Head of caudate nucleus (tissue), 42 donors: ENCODE measurements at regions not wholly inside any gene's neighbourhood (a gene's known extent, or its start where the extent isn't known, plus 50 kb on each side); places are given as distances from the start of the nearest gene placed in this dataset.

ENCODE experiments used
- DNase-seq, 42 donors: peaks; one replicate each; pipeline versions ENCODE4 v3.0.0 to v3.0.0-alpha.2; 2020 to 2021; ENCODE audit warnings: mixed read lengths in 7 of 42
- intact Hi-C: fragments of 100-400 bp; cut with DNase I; formaldehyde crosslinking; loops from one replicate; pipeline ENCODE4 v1.15.0; 2022

DNA sequence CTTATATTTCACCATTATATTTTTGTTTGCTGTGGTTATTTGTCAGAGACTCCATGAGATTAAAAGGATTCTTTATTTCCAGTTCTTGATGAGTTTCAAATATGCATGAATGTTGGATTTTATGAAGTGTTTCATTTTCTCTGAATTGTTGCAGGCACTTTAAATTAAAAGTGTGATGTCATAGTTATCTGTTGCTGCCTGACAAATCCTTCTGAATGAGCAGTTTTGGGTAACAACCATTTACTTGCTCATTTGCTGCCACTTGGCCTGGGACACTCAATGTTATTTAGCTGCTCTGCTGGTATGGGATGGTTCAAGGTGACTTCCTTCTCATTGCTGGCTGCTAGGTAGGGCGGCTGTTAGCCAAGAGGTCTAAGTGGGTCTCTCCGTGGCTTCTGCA is 173.5 kb downstream of the LPIN1 start:
- intact Hi-C loops: no loop called here
- DNase-seq: no peak

DNA sequence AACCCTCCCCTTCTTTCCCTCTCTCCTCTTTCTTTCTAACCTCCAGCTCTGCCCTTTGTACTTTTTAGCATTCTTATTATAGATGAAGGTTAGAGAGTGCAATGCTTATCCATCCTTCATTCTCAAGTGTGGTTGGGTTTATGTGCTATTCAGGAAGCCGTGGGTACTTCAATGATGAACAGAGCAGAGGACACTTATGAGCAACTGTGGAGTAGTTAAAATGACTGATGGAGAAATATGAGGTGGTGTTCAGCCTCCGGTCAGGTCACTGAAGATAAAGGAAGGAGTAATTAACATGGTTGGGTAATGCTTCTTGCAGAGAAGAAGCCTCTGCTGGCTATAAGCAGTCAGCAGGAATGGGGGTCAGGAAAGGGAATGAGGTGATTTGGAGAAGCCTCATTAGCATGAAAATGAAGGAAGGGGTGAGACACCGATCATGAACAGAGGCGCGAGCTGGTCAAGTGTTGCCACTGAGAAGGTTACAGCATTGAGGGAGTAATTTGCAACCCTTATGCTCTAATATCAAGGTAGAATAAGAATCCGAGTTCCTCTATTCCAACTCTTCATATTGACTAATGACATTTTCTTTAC is 174.7 kb downstream of the LPIN1 start:
- DNase-seq: no peak
- intact Hi-C loops: no loop called here

DNA sequence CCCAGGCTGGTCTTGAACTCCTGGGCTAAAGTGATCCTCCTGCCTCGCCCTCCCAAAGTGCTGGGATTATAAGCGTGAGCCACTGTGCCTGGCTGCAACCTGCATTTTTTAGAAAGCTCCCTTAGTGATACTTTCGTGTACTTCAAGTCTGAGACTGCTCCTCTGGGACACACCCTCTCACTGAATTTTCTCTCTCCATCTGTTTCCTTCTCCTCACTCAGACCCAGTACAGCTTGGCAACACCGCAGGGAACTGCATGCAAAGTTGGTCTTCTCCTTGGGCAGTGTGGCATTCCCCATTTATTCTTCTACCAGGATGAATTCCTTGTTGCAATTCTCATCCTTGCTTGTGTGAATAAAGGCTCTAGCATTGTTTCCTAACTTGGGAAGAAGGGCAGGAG is 175.9 kb downstream of the LPIN1 start:
- intact Hi-C loops: no loop called here
- no peak for DNase-seq

DNA sequence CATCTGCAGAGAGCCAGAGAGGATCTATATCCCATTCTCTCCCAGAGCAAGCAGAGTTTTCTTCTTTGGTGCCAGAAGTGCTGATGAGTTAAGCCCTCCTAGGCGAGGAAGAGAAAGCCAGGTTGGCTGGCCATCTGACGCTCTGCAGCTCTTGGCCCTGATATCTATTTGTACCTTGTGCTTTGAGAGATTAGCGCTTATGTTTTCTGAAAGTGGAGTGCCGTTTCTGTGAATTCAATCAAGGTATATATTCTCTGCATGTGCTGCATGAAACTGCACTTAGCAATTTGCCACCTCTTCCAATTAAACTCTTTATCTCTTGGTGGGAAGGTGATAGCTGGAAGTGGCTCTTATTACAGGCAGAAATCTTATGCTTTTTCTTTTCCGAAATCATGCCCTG is 177.5 kb downstream of the LPIN1 start:
- DNase-seq: no peak
- intact Hi-C loops: no loop called here

DNA sequence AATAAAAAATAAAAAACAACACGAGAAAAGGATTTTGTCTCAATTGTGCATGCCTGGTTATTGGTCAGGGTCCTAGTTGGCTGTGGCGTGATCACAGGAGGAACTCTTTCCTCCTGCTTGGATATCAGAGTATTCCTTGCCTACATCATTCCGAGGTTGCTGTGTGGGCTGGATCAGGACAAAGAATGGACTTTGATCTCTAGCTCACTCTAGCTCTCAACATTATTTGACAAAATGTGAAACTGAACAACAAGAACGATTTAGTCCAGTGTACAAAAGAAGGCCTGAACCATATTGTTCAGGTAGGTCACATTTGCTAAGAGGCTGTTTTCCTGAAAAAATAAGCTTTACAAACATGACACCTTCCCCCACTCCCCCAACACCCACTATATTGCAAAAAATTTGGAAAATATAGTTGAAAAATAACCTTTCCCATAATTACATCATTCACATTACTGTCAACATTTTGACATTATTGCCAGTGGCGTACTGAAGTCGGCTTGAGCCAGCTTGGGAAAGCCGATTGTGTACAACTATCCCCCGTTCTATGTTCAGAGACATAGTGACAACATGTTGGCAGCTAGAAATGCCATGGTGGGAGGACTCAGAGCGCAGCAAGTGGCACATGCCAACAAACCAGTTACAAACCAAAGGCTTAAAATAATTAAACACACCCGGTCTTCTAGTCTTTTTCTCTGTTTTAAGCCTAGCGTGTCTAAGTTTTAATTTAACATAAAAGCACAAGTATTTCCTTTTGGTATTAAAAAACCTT is 179.0 kb downstream of the LPIN1 start:
- intact Hi-C loops: no loop called here
- no peak for DNase-seq

DNA sequence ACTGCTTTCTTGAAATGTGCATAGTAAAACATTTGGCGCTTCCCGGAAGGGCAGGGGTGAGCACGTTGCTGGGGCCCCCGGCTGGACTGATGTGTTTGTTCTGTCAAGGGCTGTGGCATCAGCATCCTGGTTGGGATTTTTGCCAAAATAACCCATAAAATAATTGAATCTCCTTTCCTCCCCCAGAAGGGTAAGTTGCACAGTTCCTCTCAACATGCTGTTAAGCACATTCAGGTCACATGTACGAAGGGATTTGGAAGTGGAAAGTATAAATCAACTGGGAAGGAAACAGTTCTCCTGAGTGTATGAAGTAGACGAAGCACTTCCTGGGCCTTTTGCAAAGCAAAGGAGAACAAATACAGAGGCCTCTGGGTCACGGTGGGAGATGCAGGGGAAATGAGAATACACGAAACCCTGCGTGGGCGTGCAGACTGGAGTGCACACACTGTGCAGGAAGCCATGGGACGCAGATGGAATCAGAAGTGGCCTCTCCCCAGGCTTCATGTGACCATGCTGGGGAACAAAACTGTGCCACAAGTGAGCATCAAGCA is 183.9 kb downstream of the LPIN1 start:
- DNase-seq: peak in 2 of 42 donors; percentile 22 to 42
- intact Hi-C loops: no loop called here

DNA sequence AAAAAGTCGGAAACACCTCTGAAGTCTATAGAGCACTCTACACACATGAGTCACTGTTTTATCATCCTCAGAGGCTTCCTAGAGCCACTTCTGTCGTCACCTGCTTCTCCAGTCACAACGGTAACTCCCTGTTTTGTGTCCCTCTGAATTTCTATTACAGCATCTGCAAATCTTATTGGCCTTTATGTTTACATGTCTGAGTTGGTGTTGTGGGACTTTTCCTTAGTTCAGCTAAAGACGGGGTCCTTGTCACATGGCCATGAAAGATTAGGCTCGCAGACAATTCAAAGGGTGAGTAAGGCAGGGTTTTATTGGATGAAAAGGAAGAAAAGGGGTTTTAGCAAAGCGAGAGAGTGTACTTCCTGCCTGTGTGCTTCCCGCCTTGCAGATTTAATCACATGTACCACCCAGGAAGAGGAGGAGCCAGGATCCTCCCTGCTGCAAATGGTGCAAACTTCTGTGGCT is 185.6 kb downstream of the LPIN1 start:
- peak in 2 of 42 donors; percentile 14 to 16 for DNase-seq
- intact Hi-C loops: no loop called here

DNA sequence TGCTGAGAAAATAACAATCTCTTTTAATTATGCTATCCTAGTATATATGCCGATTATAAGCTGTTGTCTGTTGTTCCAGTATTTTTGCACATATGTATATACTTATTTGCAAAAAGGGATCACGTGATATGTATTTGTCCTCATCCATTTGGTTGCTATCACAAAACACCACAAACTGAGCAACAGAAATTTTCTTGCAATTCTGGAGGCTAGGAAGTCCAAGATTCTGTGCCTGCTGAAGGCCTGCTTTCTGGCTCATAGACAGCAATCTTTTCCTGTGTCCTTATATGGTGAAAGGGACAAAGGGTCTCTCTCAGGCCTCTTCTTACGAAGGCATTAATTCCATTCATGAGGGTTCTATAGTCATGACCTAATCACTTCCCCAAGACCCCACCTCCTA is 186.5 kb downstream of the LPIN1 start:
- DNase-seq: no peak
- intact Hi-C loops: no loop called here

DNA sequence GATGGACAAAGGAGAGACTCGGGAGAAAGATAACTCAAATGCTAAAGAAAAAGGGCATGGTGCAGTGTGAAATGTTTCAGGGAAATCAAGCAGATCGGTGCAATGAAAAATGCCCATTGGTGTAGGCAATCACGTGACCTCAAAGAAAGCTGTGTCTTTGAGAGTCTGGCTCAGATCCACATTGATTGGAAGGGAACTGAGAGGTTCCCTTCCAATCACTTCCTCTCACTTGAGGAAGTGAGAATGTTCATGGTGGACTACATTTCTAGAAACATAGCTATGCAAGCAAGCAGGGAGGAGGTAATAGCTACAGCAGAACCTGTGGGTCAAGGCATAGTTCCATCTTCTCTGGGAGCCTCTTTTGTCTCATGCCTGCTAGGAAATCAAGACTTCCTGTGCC is 187.4 kb downstream of the LPIN1 start:
- DNase-seq: peak in 1 of 42 donors; percentile 17
- intact Hi-C loops: no loop called here

DNA sequence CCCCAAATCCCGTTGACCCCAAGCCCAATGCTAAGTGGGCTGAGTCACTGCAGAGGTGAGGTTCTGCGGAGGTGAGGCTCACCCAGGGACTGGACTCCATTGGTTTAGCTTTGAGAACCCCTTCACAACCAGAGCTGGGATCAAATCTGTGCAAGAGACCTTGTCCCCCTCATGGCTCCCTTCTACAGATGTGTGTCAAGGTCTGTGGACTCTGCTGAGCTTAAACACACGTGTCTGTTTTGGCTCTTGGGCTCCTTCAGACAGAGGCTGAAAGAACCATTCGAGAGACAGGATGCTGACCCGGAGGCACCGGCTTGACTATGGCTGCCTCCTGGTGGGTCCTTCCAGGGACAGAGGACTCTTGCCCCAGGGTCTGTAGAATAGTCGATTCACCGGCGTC is 190.3 kb downstream of the LPIN1 start:
- intact Hi-C loops: no loop called here
- DNase-seq: no peak

DNA sequence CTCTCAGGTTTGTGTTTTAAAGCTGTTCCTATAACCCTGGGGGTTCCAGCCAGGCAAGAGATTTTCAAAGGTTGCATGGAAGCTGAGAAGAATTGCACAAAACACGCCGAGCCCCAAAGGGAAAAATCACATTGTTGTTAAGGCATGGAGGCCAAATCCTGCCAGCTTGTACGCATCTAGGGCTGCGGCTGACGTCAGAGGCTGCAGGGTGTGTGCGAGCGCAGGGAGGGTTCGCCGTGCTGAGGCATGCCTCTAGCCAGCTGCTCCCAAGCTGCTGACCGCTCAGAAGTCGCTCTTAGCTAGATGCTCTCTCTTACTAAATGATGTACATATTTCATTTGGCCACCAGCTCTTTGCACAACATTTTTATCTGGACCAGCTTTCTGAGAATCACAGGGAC is 191.8 kb downstream of the LPIN1 start:
- DNase-seq: no peak
- intact Hi-C loops: no loop called here

DNA sequence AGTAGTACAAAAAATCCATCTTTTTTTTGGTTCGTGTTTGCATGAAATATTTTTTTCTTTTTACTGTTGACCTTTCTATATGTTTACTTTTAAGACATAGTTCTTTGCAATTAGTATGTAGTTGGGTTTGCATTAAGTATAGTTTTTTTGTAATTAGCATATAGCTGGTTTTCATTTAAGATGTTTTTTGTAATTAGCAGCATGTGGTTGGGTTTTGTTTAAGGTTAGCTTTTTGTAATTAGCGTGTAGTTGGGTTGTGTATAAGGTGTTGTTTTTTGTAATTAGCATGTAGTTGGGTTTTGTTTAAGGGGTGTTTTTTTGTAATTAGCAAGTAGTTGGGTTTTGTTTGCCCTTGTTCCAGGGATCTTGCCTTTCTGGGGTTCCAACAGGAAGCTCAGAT is 193.1 kb downstream of the LPIN1 start:
- intact Hi-C loops: no loop called here
- no peak for DNase-seq

DNA sequence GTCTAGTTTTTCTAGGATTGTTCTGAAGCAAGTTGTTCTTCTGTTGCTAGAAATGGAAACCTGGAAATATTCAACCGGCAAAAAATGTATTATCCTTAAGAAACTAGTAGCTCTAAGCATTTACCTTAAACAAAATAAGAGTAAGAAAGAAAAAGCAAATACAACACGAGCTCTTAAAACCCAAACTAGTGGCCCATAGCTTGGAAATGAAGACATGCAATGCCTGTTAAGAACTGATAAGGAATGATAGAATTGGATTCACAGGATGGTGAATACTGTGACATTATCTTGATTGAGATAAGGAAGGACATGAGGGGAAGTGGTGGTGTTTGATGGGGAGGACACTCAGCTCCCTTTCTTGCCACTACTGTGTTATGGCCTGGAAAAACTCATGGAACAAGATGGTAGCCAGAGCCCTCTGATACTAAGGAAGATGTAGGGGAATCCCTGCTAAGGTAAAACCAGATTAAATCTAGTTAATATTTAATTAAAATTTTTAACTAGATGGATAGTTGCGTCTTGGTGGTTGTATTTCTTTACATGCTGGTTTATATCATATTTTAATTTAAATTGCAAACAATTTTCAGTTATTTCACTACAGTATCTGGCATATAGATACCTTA is 193.8 kb downstream of the LPIN1 start:
- intact Hi-C loops: no loop called here
- DNase-seq: no peak

DNA sequence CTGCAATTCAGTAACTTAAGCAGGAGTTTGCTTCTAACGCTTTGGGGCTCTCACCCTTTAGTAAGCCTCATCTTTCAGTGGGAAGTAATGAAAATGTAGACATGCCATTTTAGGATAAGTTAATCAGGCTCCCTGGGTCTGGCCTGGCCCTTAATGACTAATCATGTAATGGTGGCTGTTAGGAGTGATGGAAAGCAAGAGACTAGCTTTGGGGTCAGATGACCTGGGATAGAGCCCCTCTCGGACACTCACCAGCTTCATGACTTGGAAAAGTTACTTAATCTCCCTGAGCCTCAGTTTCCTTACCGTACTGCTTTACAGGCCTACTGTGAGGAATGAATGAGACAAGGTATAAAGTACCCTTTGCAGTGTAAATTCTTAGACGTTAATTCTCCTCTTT is 194.4 kb downstream of the LPIN1 start:
- intact Hi-C loops: no loop called here
- DNase-seq: no peak

DNA sequence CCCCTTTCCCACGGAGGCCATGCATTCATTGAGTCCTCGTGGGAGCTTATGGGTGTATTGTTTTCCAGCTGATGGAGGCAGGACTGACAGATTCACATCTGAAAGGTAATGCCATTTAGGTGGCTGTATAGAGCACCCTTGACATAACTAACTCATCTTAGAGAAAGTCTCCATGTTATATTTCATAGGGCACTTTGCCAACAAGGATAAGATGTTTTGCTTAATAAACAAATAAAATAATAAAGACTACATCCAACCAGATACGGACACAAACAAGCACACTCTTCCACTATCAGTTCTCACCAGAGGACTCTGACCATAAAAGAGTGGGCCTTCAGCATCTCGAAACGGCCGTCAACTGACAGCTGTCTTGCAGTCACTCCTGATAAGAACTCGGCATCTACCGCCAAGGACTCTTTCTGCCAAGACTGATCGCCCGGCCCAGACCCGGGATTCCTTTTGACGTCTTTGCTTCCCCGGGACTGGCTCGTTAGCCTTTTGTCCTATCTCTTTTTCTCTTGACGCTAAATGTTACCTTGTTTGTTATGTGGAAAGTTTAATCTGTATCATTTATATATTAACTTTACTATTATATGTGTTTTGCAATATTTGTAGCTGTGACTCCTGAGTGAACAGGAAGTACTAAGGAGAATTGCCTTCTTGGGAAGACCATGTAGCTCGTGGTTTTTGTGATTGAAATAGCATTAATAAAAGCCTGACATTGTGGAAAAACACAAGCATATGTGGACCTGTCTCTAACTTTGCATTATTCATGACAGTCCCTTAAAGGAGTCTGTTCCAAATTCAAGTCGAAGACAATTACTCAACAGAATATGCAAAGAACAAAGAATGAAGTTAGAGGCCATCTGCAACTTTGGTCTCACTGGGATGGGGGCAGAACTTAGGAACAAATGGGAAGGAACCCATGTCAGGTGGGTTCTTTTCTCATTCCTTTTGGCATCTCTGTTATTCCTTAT is 195.1 kb downstream of the LPIN1 start:
- DNase-seq: no peak
- intact Hi-C loops: no loop called here

DNA sequence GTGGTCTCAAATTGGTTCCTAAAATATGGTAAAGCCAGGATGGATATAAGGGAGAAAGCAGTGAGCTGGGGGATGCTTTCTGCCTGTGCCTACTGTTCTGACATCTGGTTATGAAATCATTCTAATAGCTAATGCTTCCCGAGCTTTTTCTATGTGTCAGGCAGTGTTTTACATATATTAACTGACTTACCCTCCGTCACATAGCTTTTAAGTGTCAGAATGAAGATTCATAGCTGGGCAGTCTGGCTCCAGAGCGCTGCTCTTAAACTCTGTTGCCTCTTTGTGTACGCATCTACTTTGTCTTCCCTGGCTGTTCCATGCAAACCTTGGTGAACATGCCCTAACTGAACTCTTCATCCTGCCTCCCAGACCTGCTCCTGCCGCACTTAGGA is 195.7 kb downstream of the LPIN1 start:
- intact Hi-C loops: no loop called here
- no peak for DNase-seq

DNA sequence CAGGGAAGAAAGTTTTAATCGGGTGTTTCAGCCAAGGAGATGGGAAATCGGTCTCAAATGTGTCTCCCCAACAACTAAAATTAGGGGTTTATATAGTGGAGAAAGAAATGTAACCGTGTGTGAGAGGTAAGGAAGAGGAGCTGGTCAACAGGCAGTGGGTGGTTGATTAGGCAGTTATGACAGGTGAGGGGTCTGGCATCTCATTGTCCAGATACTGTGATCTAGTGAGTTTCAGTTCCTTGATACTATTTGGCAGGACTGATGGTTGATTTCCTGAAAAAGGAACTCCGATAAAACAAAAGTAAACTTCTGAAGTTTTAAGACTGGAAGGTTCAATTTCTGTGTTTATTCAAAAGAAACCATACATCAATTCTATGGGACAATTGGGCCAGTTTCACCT is 197.9 kb downstream of the LPIN1 start:
- intact Hi-C loops: no loop called here
- no peak for DNase-seq

DNA sequence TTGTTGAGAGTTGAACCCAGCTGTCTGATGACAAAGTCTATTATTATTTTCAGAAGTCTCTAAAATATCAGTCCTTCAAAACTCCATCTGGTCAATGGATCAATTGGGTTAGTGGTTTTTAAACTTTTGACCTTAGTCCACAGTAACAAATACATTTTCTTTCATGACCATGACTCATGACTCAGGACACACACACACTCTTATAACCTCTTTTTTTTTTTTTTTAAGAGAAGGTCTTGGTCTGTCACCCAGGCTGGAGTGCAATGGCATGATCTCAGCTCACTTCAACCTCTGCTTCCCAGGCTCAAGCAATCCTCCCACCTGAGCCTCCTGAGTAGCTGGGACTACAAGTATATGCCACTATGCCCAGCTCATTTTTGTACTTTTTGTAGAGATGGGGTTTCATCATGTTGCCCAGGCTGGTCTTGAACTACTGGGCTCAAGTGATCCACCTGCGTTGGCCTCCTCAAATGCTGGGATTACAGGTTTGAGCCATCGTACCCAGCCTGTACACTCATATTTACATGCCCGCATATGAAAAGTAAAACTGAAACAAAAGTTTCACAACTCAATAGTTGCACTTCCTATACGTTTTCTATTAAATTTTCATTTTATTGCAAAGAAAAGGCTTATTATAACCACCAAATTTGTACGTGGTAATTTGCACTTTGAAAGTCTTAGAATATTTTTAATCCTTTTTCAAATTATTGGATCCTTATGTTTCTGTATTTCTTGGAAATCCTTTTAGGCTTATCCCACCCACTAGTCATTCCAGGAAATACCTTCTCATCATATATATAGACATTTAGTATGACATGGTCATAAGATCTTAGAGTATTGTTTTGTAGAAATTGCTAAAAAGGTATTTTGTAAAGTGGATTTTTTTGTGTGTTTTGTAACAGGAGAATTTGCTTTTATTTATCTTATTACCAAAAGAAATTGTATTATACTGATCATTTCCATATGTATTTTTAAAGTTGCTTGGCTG is 199.0 kb downstream of the LPIN1 start:
- intact Hi-C loops: no loop called here
- DNase-seq: no peak
